SK-N-MC (cell line): ENCODE measurements at regions not wholly inside any gene's neighbourhood (a gene's known extent, or its start where the extent isn't known, plus 50 kb on each side); places are given as distances from the start of the nearest gene placed in this dataset.

Experiments used
- EZH2 ChIP-seq: fragments of 200-600 bp; sonication (generic); IDR thresholded peaks from one replicate; pipeline ENCODE4 v1.6.1; 2017; ENCODE audit warnings: antibody characterized with exemption
- POLR2AphosphoS5 ChIP-seq: IDR thresholded peaks from 2 replicates; pipeline ENCODE4 v1.6.1; 2012; ENCODE audit warnings: mild to moderate bottlenecking, low read depth, low read length, borderline replicate concordance

GRCh38 chr5:51096859-51097258, 286.4 kb upstream of the ISL1 start:
- TF ChIP-seq EZH2 (no peak), POLR2AphosphoS5 (no peak)
